ENCODE measurements at regions not wholly inside any gene's neighbourhood (a gene's known extent, or its start where the extent isn't known, plus 50 kb on each side); places are given as distances from the start of the nearest gene placed in this dataset.

DNA sequence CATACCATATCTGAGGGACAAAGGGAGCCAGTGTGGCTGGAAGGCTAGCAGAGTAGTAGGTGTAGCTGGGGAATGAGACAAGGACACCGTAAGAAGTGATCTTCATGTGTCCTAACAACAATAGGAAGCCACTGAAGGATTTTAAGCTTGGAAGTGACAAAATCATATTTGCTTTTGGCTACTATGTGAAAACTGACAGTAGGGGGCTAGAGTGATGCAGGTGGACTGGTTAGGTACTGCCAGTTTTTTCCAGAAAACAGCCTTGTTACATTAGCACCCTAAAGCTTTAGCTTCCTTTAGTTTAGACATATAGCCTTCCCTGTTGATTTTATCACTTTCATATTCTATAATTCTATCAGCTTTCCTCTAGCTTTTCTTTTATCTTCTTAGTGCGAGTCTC, 637.1 kb downstream of the ANKRD7 start:
- no peaks in the 10 kb centered on the region for H3K79me2 ChIP-seq (ENCODE audit: control insufficient read depth, low read length)

DNA sequence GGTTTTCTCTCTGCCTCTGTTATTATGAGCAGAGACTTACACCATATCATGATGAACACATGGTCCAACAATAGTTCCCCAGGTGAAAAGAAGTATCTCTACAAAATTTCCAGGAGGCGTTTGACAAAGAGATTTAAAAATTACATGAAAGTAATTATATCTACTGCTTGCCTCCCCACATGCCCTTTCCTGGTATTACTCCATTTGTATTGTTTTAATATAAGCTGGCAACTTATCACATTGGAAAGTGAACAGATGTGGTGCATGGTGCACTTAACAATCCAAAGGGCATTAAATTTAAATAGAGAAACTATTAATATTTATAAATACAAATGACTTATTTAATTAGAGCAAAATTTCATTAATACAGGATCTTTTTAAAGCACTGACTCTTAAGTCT, 638.2 kb downstream of the ANKRD7 start:
- no peaks in the 10 kb centered on the region; the same call in 1 of the 2 replicates for H3K9me3 ChIP-seq (ENCODE audit: control insufficient read depth, insufficient read depth, low read length)
- no peak overlapping the region for H3K27ac ChIP-seq (ENCODE audit: low read depth, low read length)
- H3F3A ChIP-seq (ENCODE audit: control insufficient read depth, insufficient read depth): no peaks in the 10 kb centered on the region
- H3K9me2 ChIP-seq (replicated peaks; ENCODE audit: control insufficient read depth, low read length): no peaks in the 10 kb centered on the region
- no peaks in the 10 kb centered on the region for H3K27me3 ChIP-seq (ENCODE audit: control insufficient read depth, low read length)
- H3K4me1 ChIP-seq (ENCODE audit: control insufficient read depth, low read length): no peaks in the 10 kb centered on the region
- TF ChIP-seq, protein P1, sequence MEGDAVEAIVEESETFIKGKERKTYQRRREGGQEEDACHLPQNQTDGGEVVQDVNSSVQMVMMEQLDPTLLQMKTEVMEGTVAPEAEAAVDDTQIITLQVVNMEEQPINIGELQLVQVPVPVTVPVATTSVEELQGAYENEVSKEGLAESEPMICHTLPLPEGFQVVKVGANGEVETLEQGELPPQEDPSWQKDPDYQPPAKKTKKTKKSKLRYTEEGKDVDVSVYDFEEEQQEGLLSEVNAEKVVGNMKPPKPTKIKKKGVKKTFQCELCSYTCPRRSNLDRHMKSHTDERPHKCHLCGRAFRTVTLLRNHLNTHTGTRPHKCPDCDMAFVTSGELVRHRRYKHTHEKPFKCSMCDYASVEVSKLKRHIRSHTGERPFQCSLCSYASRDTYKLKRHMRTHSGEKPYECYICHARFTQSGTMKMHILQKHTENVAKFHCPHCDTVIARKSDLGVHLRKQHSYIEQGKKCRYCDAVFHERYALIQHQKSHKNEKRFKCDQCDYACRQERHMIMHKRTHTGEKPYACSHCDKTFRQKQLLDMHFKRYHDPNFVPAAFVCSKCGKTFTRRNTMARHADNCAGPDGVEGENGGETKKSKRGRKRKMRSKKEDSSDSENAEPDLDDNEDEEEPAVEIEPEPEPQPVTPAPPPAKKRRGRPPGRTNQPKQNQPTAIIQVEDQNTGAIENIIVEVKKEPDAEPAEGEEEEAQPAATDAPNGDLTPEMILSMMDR (IDR thresholded peaks at IDR 0.05; ENCODE audit: low read depth, low read length, poor library complexity, severe bottlenecking): no peak
- TF ChIP-seq EZH2phosphoT487 (IDR thresholded peaks at IDR 0.05; ENCODE audit: borderline replicate concordance, low read length): no peak
- H3K79me2 ChIP-seq (ENCODE audit: control insufficient read depth, low read length): no peaks in the 10 kb centered on the region
- H4K20me1 ChIP-seq (ENCODE audit: control insufficient read depth, insufficient read depth, low read depth, low read length): no peaks in the 10 kb centered on the region
- H3K36me3 ChIP-seq (ENCODE audit: control insufficient read depth, low read length): no peaks in the 10 kb centered on the region
- no peak overlapping the region for H3K4me3 ChIP-seq (ENCODE audit: low read length)
- no peak overlapping the region for H3K4me2 ChIP-seq (ENCODE audit: low read length)

More for the DNA sequence above, 637.1 kb downstream of the ANKRD7 start:
- no peaks in the 10 kb centered on the region for H4K20me1 ChIP-seq (ENCODE audit: control insufficient read depth, insufficient read depth, low read depth, low read length)
- H3K4me2 ChIP-seq (ENCODE audit: low read length): no peak overlapping the region
- no peaks in the 10 kb centered on the region for H3K27me3 ChIP-seq (ENCODE audit: control insufficient read depth, low read length)
- no peaks in the 10 kb centered on the region for H3K4me1 ChIP-seq (ENCODE audit: control insufficient read depth, low read length)
- no peaks in the 10 kb centered on the region for H3F3A ChIP-seq (ENCODE audit: control insufficient read depth, insufficient read depth)
- no peak for TF ChIP-seq EZH2phosphoT487 (IDR thresholded peaks at IDR 0.05; ENCODE audit: borderline replicate concordance, low read length)
- TF ChIP-seq, protein P1 (IDR thresholded peaks at IDR 0.05; ENCODE audit: low read depth, low read length, poor library complexity, severe bottlenecking): no peak
- H3K4me3 ChIP-seq (ENCODE audit: low read length): no peak overlapping the region
- H3K36me3 ChIP-seq (ENCODE audit: control insufficient read depth, low read length): no peaks in the 10 kb centered on the region
- H3K9me3 ChIP-seq (ENCODE audit: control insufficient read depth, insufficient read depth, low read length): no peaks in the 10 kb centered on the region; the same call in 1 of the 2 replicates
- no peaks in the 10 kb centered on the region for H3K9me2 ChIP-seq (replicated peaks; ENCODE audit: control insufficient read depth, low read length)
- H3K27ac ChIP-seq (ENCODE audit: low read depth, low read length): no peak overlapping the region

DNA sequence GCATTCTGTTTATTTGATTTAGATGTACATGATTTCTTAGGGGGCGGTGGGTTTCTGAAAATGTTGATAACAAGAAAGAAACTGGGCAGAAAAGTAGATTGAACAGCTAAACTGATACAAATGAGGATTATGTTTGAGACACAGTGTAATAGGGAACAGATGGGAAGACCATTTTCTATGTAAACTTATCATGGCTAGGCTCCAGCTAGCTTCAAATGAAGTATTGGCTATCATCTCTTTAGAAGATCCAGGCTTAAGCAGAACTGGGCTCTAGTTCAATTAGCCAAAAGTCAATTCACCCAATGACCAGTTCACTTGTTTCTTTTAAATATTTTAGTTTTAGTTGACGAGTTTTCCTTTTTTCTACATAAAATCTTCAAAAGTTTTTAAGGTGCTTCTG, 639.5 kb downstream of the ANKRD7 start:
- TF ChIP-seq, protein P1 (IDR thresholded peaks at IDR 0.05; ENCODE audit: low read depth, low read length, poor library complexity, severe bottlenecking): no peak
- no peak for TF ChIP-seq EZH2phosphoT487 (IDR thresholded peaks at IDR 0.05; ENCODE audit: borderline replicate concordance, low read length)

More for the DNA sequence above, 639.5 kb downstream of the ANKRD7 start:
- H3K9me3 ChIP-seq (ENCODE audit: control insufficient read depth, insufficient read depth, low read length): no peaks in the 10 kb centered on the region
- no peaks in the 10 kb centered on the region for H3K9me2 ChIP-seq (replicated peaks; ENCODE audit: control insufficient read depth, low read length)
- no peaks in the 10 kb centered on the region for H3K79me2 ChIP-seq (ENCODE audit: control insufficient read depth, low read length)
- no peaks in the 10 kb centered on the region for H3K4me1 ChIP-seq (ENCODE audit: control insufficient read depth, low read length)
- no peaks in the 10 kb centered on the region for H3F3A ChIP-seq (ENCODE audit: control insufficient read depth, insufficient read depth)
- no peak overlapping the region for H3K4me3 ChIP-seq (ENCODE audit: low read length)
- H3K4me2 ChIP-seq (ENCODE audit: low read length): no peak overlapping the region
- H3K27ac ChIP-seq (ENCODE audit: low read depth, low read length): no peak overlapping the region
- H4K20me1 ChIP-seq (ENCODE audit: control insufficient read depth, insufficient read depth, low read depth, low read length): no peaks in the 10 kb centered on the region
- H3K36me3 ChIP-seq (ENCODE audit: control insufficient read depth, low read length): no peaks in the 10 kb centered on the region
- H3K27me3 ChIP-seq (ENCODE audit: control insufficient read depth, low read length): no peaks in the 10 kb centered on the region

All from DOHH2 (cell line).